HepG2 (cell line): ENCODE measurements at regions not wholly inside any gene's neighbourhood (a gene's known extent, or its start where the extent isn't known, plus 50 kb on each side); places are given as distances from the start of the nearest gene placed in this dataset.

Experiments
- ATAC-seq: fragments of 200-7000 bp; cut with Tn5 transposase; 3 replicates; pipeline ENCODE4 v1.9.1; 2020; ENCODE audit warnings: mild to moderate bottlenecking, moderate library complexity
- BruUV-seq: library from RNA; stranded (reverse); fragments of 400-500 nt; replicated peaks from 2 replicates; lab custom pipeline; 2021; lab: Mats Ljungman, UMichigan
- CTCF ChIA-PET: fragments of 300-600 bp; formaldehyde crosslinking; extraction: SDS; loops from one replicate; lab custom pipeline; 2021; ENCODE audit warnings: low total read pairs, inconsistent platforms, low intra/inter-chr PET ratio; lab: Yijun Ruan, JAX
- POLR2A ChIA-PET: fragments of 350-600 bp; sonication (Branson Sonifier 250); formaldehyde crosslinking; loops from one replicate; lab custom pipeline; 2020; ENCODE audit warnings: antibody characterized with exemption, inconsistent platforms; lab: Yijun Ruan, JAX
- DNase-seq: peaks from one replicate; pipeline ENCODE4 v3.0.0-alpha.2; 2015; ENCODE audit warnings: low spot score
- FAIRE-seq: peaks from 3 replicates; lab custom pipeline; 2011; peaks lifted over from hg19 to GRCh38; lab: Jason Lieb, UNC
- H2AFZ ChIP-seq: one replicate; pipeline ENCODE4 v1.6.1; 2011; ENCODE audit warnings: low read length, inconsistent platforms
- H3K27ac ChIP-seq: fragments of 300-600 bp; 3 replicates; pipeline ENCODE4 v1.8.0; 2011; ENCODE audit warnings: mixed run types, mild to moderate bottlenecking, mixed read lengths, low read length, inconsistent platforms; ENCODE audit not compliant: insufficient read depth; ENCODE audit errors: extremely low read length
- H3K27me3 ChIP-seq, 2 experiments: fragments of 200-600 bp in 1 of 2; 2 replicates in 1 of 2; 3 replicates in 1 of 2; pipeline versions ENCODE4 v1.6.0 to v1.8.0; 2011; ENCODE audit warnings: low read length in 2 of 2, mild to moderate bottlenecking in 2 of 2, moderate library complexity in 2 of 2, inconsistent platforms in 1 of 2; ENCODE audit not compliant: insufficient read depth in 2 of 2, control insufficient read depth in 1 of 2
- H3K36me3 ChIP-seq, 2 experiments: fragments of 200-600 bp in 1 of 2; replicated peaks in 1 of 2; 2 replicates in 1 of 2; 3 replicates in 1 of 2; pipeline versions ENCODE4 v1.5.1 to v1.8.0; 2011; ENCODE audit warnings: low read length in 2 of 2, inconsistent platforms in 1 of 2; ENCODE audit not compliant: insufficient read depth in 2 of 2, control insufficient read depth in 1 of 2
- H3K4me1 ChIP-seq: 2 replicates; pipeline ENCODE4 v1.5.1; 2012; ENCODE audit warnings: low read length, inconsistent platforms; ENCODE audit not compliant: insufficient read depth
- H3K4me2 ChIP-seq: 2 replicates; pipeline ENCODE4 v1.6.0; 2011; ENCODE audit warnings: low read depth, low read length, inconsistent platforms
- H3K4me3 ChIP-seq, 3 experiments: fragments of 200-600 bp in 1 of 3; sonication (generic), shearing (Covaris generic) in 1 of 3; replicated peaks in 1 of 3; 2 replicates each; pipeline ENCODE4 v1.5.1; 2011 to 2016; ENCODE audit warnings: low read length in 3 of 3, inconsistent platforms in 2 of 3, low read depth in 2 of 3, mild to moderate bottlenecking in 2 of 3, control low read depth in 1 of 3, mixed read lengths in 1 of 3; ENCODE audit not compliant: insufficient read depth in 1 of 3
- H3K79me2 ChIP-seq: one replicate; pipeline ENCODE4 v1.6.1; 2011; ENCODE audit warnings: low read length, inconsistent platforms; ENCODE audit not compliant: insufficient read depth
- H3K9ac ChIP-seq: 2 replicates; pipeline ENCODE4 v1.6.0; 2011; ENCODE audit warnings: mild to moderate bottlenecking, low read depth, low read length, inconsistent platforms; ENCODE audit not compliant: insufficient read depth
- H3K9me3 ChIP-seq: 2 replicates; pipeline ENCODE4 v1.5.1; 2012; ENCODE audit warnings: mild to moderate bottlenecking, low read length
- H4K20me1 ChIP-seq: 2 replicates; pipeline ENCODE4 v1.6.0; 2011; ENCODE audit warnings: inconsistent platforms, mild to moderate bottlenecking, low read length, moderate library complexity; ENCODE audit not compliant: insufficient read depth
- CEBPG ChIP-seq: IDR thresholded peaks from 2 replicates; pipeline ENCODE4 v1.6.1; 2016
- SMAD9 ChIP-seq: sonication (generic); formaldehyde crosslinking; IDR thresholded peaks from 2 replicates; pipeline ENCODE4 v1.5.1; 2020; ENCODE audit warnings: mild to moderate bottlenecking, missing genetic modification reagents
- XRCC5 ChIP-seq: fragments of 200-400 bp; formaldehyde crosslinking; optimal IDR thresholded peaks from 2 replicates; pipeline ENCODE3; 2017; ENCODE audit warnings: mild to moderate bottlenecking, low read length
- ZFP41 ChIP-seq: sonication (generic); formaldehyde crosslinking; IDR thresholded peaks from 2 replicates; pipeline ENCODE4 v1.4.0; 2020; ENCODE audit warnings: mild to moderate bottlenecking, missing genetic modification reagents, borderline replicate concordance
- ZNF292 ChIP-seq: sonication (generic); formaldehyde crosslinking; IDR thresholded peaks from 2 replicates; pipeline ENCODE4 v1.8.1; 2022; ENCODE audit warnings: mild to moderate bottlenecking, low read depth, missing genetic modification reagents, borderline replicate concordance
- ZNF546 ChIP-seq: sonication (generic); formaldehyde crosslinking; conservative IDR thresholded peaks from 2 replicates; pipeline ENCODE4 v1.8.1; 2023; ENCODE audit warnings: mild to moderate bottlenecking, missing genetic modification reagents
- ZNF615 ChIP-seq: sonication (generic); formaldehyde crosslinking; IDR thresholded peaks from 2 replicates; pipeline ENCODE4 v1.5.0; 2020; ENCODE audit warnings: mild to moderate bottlenecking, missing genetic modification reagents, borderline replicate concordance
- ZNF709 ChIP-seq: sonication (generic); formaldehyde crosslinking; IDR thresholded peaks from 2 replicates; pipeline ENCODE4 v1.5.0; 2020; ENCODE audit warnings: mild to moderate bottlenecking, missing genetic modification reagents
- whole genome bisulfite sequencing: methylation state at CpG from one replicate; pipeline ENCODE4 v1.1.6; 2017; ENCODE audit warnings: low lambda C conversion rate; 5-methylcytosine and 5-hydroxymethylcytosine counted together
- in situ Hi-C: cut with HindIII; loops from 2 replicates; pipeline ENCODE4 v1.10.0; 2017; ENCODE audit warnings: low pct_unique_long_range_greater_than_20kb; ENCODE audit not compliant: extremely low pct_ligation_motif_present
- intact Hi-C: fragments of 100-400 bp; cut with micrococcal nuclease; formaldehyde crosslinking; loops from one replicate; pipeline ENCODE4 v1.10.0; 2022; ENCODE audit not compliant: unreplicated experiment
- TF ChIP-seq, protein P1 (sequence below): sonication (generic); formaldehyde crosslinking; IDR thresholded peaks from 2 replicates; pipeline ENCODE4 v1.4.0; 2020; ENCODE audit warnings: mild to moderate bottlenecking, missing genetic modification reagents, borderline replicate concordance
- TF ChIP-seq, protein P2 (sequence below): sonication (generic); formaldehyde crosslinking; IDR thresholded peaks from 2 replicates; pipeline ENCODE4 v1.8.1; 2023; ENCODE audit warnings: mild to moderate bottlenecking, missing genetic modification reagents
- TF ChIP-seq, protein P3 (sequence below): IDR thresholded peaks from 2 replicates; pipeline ENCODE4 v1.6.1; 2016; ENCODE audit warnings: mild to moderate bottlenecking

DNA sequence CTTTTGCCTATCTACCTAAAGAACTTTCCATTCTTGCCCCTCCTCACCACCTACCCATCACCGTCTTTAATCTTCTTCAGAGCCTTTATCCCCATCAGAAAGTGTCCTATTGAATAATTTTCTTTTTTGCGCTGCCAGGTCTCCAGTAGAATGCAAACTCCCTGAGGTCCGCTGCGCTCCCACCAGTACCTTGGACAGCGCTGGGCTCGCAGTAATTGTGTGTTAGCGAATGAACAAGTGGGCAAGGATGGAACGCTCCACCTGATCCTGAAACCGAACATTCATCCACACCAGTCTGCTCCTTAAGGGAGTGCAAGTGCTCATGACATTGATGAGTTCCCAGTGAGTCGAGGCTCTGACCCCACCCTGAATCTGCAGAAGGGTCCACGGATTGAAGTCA, 391.2 kb downstream of the CDH26 start (continued):
- TF ChIP-seq, protein P1, sequence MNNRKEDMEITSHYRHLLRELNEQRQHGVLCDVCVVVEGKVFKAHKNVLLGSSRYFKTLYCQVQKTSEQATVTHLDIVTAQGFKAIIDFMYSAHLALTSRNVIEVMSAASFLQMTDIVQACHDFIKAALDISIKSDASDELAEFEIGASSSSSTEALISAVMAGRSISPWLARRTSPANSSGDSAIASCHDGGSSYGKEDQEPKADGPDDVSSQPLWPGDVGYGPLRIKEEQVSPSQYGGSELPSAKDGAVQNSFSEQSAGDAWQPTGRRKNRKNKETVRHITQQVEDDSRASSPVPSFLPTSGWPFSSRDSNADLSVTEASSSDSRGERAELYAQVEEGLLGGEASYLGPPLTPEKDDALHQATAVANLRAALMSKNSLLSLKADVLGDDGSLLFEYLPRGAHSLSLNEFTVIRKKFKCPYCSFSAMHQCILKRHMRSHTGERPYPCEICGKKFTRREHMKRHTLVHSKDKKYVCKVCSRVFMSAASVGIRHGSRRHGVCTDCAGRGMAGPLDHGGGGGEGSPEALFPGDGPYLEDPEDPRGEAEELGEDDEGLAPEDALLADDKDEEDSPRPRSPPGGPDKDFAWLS = no peak

DNA sequence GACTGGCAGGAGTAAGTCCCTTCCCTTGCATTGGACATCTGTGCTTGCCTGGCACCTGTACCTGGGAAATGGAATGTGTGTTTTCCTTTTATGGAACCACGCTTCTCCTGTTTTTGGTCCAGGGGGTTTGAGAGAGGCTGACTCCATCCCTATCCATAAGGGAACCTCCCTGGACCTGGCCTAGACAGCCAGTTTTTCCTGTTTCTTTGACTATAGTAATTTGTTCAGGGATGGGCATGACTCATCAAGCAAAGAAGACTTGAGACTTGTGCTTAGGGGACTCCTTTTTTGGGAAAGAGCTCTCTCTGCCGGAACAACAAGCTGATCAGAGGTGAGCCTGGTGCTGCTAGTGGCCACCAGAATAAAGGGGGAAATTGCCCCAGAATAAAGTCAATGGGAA, 393.8 kb downstream of the CDH26 start:
- in situ Hi-C loops = loop anchor here (10.0 kb wide), 1 partner anchor 63 kb away; no protein-coding TSS in a partner anchor
- ChIA-PET CTCF (no interaction called here), POLR2A (no interaction called here)
- Histone ChIP-seq H3K4me1 (no peaks in the 10 kb centered on the region), H3K27ac (no peak overlapping the region), H4K20me1 (no peaks in the 10 kb centered on the region), H3K9me3 (peaks cover 83% of the 10 kb centered on the region), H3K9ac (no peak overlapping the region), H3K79me2 (no peaks in the 10 kb centered on the region), H3K4me2 (no peak overlapping the region), H3K27me3 (no peaks in the 10 kb centered on the region), H3K36me3 (no peaks in the 10 kb centered on the region), H2AFZ (no peak overlapping the region)
- FAIRE-seq (no peak), ATAC-seq (no peak), DNase-seq (no peak)
- BruUV-seq = no TSS peak
- 17% methylated on average over 2 of the region's 2 CpGs for WGBS
- intact Hi-C loops = no loop called here
- no peak for TF ChIP-seq SMAD9 (CRISPR knock-in tag)
- TF ChIP-seq, protein P2, sequence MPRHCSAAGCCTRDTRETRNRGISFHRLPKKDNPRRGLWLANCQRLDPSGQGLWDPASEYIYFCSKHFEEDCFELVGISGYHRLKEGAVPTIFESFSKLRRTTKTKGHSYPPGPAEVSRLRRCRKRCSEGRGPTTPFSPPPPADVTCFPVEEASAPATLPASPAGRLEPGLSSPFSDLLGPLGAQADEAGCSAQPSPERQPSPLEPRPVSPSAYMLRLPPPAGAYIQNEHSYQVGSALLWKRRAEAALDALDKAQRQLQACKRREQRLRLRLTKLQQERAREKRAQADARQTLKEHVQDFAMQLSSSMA (CRISPR knock-in tag) = no peak
- no peak for TF ChIP-seq ZNF709 (CRISPR knock-in tag)
- TF ChIP-seq XRCC5 = no peak
- no peak for TF ChIP-seq ZNF615 (CRISPR knock-in tag)
- no peak for TF ChIP-seq ZNF292 (CRISPR knock-in tag)
- no peak for TF ChIP-seq ZNF546 (CRISPR knock-in tag)
- TF ChIP-seq CEBPG (CRISPR knock-in tag) = no peak
- TF ChIP-seq, protein P3, sequence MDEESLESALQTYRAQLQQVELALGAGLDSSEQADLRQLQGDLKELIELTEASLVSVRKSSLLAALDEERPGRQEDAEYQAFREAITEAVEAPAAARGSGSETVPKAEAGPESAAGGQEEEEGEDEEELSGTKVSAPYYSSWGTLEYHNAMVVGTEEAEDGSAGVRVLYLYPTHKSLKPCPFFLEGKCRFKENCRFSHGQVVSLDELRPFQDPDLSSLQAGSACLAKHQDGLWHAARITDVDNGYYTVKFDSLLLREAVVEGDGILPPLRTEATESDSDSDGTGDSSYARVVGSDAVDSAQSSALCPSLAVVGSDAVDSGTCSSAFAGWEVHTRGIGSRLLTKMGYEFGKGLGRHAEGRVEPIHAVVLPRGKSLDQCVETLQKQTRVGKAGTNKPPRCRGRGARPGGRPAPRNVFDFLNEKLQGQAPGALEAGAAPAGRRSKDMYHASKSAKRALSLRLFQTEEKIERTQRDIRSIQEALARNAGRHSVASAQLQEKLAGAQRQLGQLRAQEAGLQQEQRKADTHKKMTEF = no peak
- no peak for TF ChIP-seq ZFP41
- TF ChIP-seq, all 625 proteins: peak for 0
- H3K4me3 ChIP-seq = no peak overlapping the region
